A549 (cell line): ENCODE measurements at regions not wholly inside any gene's neighbourhood (a gene's known extent, or its start where the extent isn't known, plus 50 kb on each side); places are given as distances from the start of the nearest gene placed in this dataset.
"Not testable (repeated sequence)": the region's sequence is repeated elsewhere in the genome, so short reads cannot be mapped to it uniquely, and the experiment has no call there.

ENCODE experiments used
- BHLHE40 ChIP-seq: IDR thresholded peaks from 2 replicates; pipeline ENCODE4 v1.6.1; 2012; ENCODE audit warnings: low read depth, low read length, inconsistent platforms
- CTCF ChIP-seq: fragments of >200 bp; sonication (Bioruptor Twin); formaldehyde crosslinking; IDR thresholded peaks from 3 replicates; pipeline ENCODE4 v1.5.1; 2016
- EHMT2 ChIP-seq: fragments of 200-600 bp; sonication (generic); IDR thresholded peaks from 2 replicates; pipeline ENCODE4 v1.6.1; 2016; ENCODE audit warnings: antibody characterized with exemption, low read depth, mild to moderate bottlenecking, moderate library complexity
- HMGXB4 ChIP-seq: fragments of 250-450 bp; sonication (Bioruptor Pico); IDR thresholded peaks from 2 replicates; pipeline ENCODE4 v1.5.0; 2021; ENCODE audit warnings: mild to moderate bottlenecking, moderate library complexity, borderline replicate concordance
- JUN ChIP-seq, 2 experiments: fragments of >200 bp; sonication (Bioruptor Twin); formaldehyde crosslinking; IDR thresholded peaks; 2 replicates in 1 of 2; 3 replicates in 1 of 2; pipeline ENCODE4 v1.6.1; 2016 to 2017
- MAX ChIP-seq: IDR thresholded peaks from 2 replicates; pipeline ENCODE4 v1.6.1; 2012
- POLR2A ChIP-seq: IDR thresholded peaks from 2 replicates; pipeline ENCODE4 v1.6.1; 2012; ENCODE audit warnings: mild to moderate bottlenecking, low read length
- REST ChIP-seq: fragments of 200-600 bp; sonication (generic); IDR thresholded peaks from 2 replicates; pipeline ENCODE4 v1.6.1; 2016; ENCODE audit warnings: antibody characterized with exemption, mild to moderate bottlenecking, moderate library complexity
- SMC3 ChIP-seq: fragments of >200 bp; sonication (Bioruptor Twin); formaldehyde crosslinking; IDR thresholded peaks from 3 replicates; pipeline ENCODE4 v1.6.1; 2018; ENCODE audit warnings: inconsistent platforms
- ZC3H11A ChIP-seq: fragments of 450-650 bp; IDR thresholded peaks from 2 replicates; pipeline ENCODE4 v1.6.1; 2014; ENCODE audit warnings: antibody characterized with exemption, mild to moderate bottlenecking
- ZFP36 ChIP-seq: fragments of 450-650 bp; IDR thresholded peaks from 2 replicates; pipeline ENCODE4 v1.6.1; 2014; ENCODE audit warnings: borderline replicate concordance; ENCODE audit not compliant: partially characterized antibody

GRCh38 chr5:133857595-133858313 lies 110.7 kb downstream of the C5orf15 start:
- not testable (repeated sequence) for TF ChIP-seq BHLHE40; CTCF; ZC3H11A; EHMT2; ZFP36; HMGXB4 (CRISPR knock-in tag); JUN (IDR thresholded peaks at IDR 0.05); MAX; REST; POLR2A; SMC3
